ENCODE measurements at regions not wholly inside any gene's neighbourhood (a gene's known extent, or its start where the extent isn't known, plus 50 kb on each side); places are given as distances from the start of the nearest gene placed in this dataset.
A peak's percentile ranks its signal among the peaks of the same experiment; 100 is the strongest.

DNA sequence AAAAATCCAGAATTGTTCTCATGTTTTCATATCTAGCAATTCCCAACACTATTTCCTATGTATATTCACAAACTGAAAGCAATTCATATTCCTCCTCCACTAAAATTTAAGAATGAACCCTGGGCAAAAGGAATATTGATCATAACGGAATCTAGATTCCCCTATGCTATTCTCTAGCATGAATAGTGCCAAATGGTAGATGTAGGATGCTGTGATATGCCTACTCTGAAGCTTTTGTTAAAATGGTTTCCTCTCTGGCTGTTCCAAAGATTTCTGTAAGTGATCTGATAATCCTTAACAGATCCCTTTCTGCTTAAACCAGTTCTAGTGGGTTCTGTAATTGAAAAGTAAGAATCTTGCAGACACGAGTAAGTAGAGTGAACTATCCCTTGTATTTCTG lies 298.0 kb upstream of the TANK start:
- no peak overlapping the region for H3K4me3 ChIP-seq
- H3K9me3 ChIP-seq = no peaks in the 10 kb centered on the region
- no peaks in the 10 kb centered on the region for H3K4me1 ChIP-seq (ENCODE audit: control insufficient read depth in 1 of 2, low read depth in 2 of 2)
- H3K36me3 ChIP-seq = no peaks in the 10 kb centered on the region
- no peak overlapping the region for H3K27ac ChIP-seq
- no peak for ATAC-seq (ENCODE audit: insufficient number of reproducible peaks, low FRiP score, low read depth)
- no peak for DNase-seq (ENCODE audit: low spot score)
- no peak for TF ChIP-seq CTCF (IDR thresholded peaks at IDR 0.05)
- H3K27me3 ChIP-seq (replicated peaks; ENCODE audit: insufficient read depth) = no peaks in the 10 kb centered on the region

DNA sequence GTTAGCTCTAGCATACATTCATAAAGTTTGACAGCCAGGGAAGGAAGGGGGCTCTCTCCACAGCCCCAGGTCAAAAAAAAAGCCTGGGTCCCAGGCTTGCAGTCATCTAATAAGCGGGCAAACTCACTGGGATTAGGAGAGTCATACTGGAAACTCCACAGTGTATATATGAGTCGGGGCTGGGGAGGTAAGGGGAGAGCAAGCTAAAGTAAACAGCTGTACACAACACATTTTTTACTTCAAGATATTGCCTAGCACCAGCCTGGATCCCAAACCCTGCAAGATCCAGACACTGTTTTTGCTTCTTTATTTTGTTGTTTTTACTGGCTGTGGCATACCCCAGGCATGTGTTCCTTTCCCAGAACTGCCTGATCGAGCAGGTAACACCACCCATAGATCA lies 291.3 kb upstream of the TANK start:
- ATAC-seq (ENCODE audit: insufficient number of reproducible peaks, low FRiP score, low read depth) = no peak
- no peak for TF ChIP-seq CTCF (IDR thresholded peaks at IDR 0.05)

DNA sequence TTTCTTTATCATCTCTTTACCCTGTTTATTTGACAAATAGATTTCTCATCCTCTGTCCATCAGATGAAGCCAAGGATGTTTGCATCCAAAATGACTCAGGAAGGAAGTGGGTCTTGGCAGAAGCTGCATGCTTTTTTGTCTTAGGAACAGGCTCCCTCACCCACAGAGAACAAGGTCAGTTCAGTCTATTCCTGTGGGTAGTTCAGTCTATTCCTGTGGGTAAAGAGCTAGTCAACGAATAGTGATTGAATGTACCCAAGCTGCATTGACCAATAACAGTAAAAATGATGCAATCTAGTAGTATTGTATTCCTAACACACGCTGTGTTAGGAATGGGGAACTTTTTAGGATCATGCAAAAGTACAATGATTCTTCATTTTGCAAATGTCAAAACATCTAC lies 290.8 kb upstream of the TANK start:
- Histone ChIP-seq H3K4me3 (no peak overlapping the region), H3K36me3 (no peaks in the 10 kb centered on the region), H3K27me3 (replicated peaks; ENCODE audit: insufficient read depth) (no peaks in the 10 kb centered on the region), H3K4me1 (ENCODE audit: control insufficient read depth in 1 of 2, low read depth in 2 of 2) (peaks cover 14 to 21% of the 10 kb centered on the region in 2 donors), H3K9me3 (no peaks in the 10 kb centered on the region), H3K27ac (no peak overlapping the region)
- no peak for TF ChIP-seq CTCF (IDR thresholded peaks at IDR 0.05)
- DNase-seq (ENCODE audit: low spot score) = no peak
- ATAC-seq (ENCODE audit: insufficient number of reproducible peaks, low FRiP score, low read depth) = no peak

More for the DNA sequence above, 291.3 kb upstream of the TANK start:
- Histone ChIP-seq H3K36me3 (no peaks in the 10 kb centered on the region), H3K4me3 (no peak overlapping the region), H3K4me1 (ENCODE audit: control insufficient read depth in 1 of 2, low read depth in 2 of 2) (peaks cover 14 to 21% of the 10 kb centered on the region in 2 donors), H3K27ac (peak overlapping the region in 1 of 2 donors; percentile 22), H3K27me3 (replicated peaks; ENCODE audit: insufficient read depth) (no peaks in the 10 kb centered on the region), H3K9me3 (no peaks in the 10 kb centered on the region)
- no peak for DNase-seq (ENCODE audit: low spot score)

DNA sequence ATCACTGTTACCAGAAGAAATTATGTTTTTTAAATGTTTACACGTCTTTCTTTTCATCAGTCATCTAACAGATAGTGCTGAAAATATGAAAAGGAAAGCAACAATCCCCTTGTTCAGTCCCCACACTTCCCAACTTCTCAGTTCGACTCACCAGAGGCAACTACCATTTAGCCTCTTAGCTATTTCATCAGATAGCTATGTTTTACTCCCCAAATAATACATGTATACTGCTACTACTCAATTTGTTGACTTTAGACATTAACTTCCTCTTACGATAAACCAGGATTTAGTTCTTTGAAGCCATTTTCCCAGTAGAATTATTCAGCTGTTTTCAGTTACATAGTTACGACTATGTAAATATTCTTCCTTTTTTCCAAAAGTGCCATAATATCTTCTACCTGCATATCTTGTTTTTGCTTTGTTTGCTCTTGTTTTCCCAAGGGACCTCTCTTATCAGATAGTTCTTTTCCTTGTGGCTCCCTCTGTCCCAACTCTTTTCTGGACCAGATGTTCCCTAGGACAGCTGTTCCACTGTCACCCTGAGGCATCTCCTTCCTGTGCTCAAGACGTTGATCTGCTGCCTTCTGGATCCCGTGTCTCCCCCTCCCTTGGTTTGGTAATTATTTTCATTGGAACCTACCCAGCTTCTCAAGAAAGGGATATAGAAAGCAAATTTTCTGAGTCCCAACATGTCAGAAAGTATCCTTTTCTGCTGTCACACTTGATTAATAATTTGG lies 289.3 kb upstream of the TANK start:
- H3K36me3 ChIP-seq = no peaks in the 10 kb centered on the region
- H3K27me3 ChIP-seq (replicated peaks; ENCODE audit: insufficient read depth) = no peaks in the 10 kb centered on the region
- peaks cover 14 to 21% of the 10 kb centered on the region in 2 donors for H3K4me1 ChIP-seq (ENCODE audit: control insufficient read depth in 1 of 2, low read depth in 2 of 2)
- H3K4me3 ChIP-seq = no peak overlapping the region
- DNase-seq (ENCODE audit: low spot score) (no peak), ATAC-seq (ENCODE audit: insufficient number of reproducible peaks, low FRiP score, low read depth) (no peak)
- no peaks in the 10 kb centered on the region for H3K9me3 ChIP-seq
- H3K27ac ChIP-seq = no peak overlapping the region
- TF ChIP-seq CTCF (IDR thresholded peaks at IDR 0.05) = no peak

DNA sequence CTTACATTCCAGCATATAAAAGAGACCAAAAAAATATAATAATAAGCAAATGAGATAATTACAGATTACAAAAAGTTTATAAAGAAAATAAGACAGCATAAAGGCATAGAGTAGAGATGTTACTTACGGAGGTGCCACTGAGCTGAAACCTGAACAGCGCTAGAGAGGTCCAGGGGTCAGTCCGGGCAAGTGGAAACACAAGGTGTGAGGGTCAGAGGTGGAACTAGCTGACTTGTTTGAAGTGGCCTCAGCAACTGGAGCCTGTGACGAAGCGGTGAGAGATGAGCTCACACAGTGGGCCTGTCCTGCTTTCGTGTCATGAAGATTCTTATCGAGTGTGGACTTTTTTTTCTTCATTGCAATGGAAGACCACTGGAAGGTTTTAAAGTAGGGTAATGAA lies 288.3 kb upstream of the TANK start:
- ATAC-seq (ENCODE audit: insufficient number of reproducible peaks, low FRiP score, low read depth) (no peak), DNase-seq (ENCODE audit: low spot score) (no peak)
- no peaks in the 10 kb centered on the region for H3K36me3 ChIP-seq
- TF ChIP-seq CTCF (IDR thresholded peaks at IDR 0.05) = no peak
- H3K9me3 ChIP-seq = no peaks in the 10 kb centered on the region
- H3K27ac ChIP-seq = no peak overlapping the region
- no peaks in the 10 kb centered on the region for H3K27me3 ChIP-seq (replicated peaks; ENCODE audit: insufficient read depth)
- H3K4me1 ChIP-seq (ENCODE audit: control insufficient read depth in 1 of 2, low read depth in 2 of 2) = peaks cover 14 to 21% of the 10 kb centered on the region in 2 donors
- no peak overlapping the region for H3K4me3 ChIP-seq
